ENCODE measurements at regions not wholly inside any gene's neighbourhood (a gene's known extent, or its start where the extent isn't known, plus 50 kb on each side); places are given as distances from the start of the nearest gene placed in this dataset.

GRCh38 chr3:80701349-80701748 lies 933.6 kb upstream of the ROBO1 start:
- peaks cover 25% of the 10 kb centered on the region for H3K9me3 Mint-ChIP-seq
- H3K4me1 Mint-ChIP-seq (ENCODE audit: low read depth): no peaks in the 10 kb centered on the region
- no peaks in the 10 kb centered on the region for H3K36me3 Mint-ChIP-seq (ENCODE audit: low read depth)

DNA sequence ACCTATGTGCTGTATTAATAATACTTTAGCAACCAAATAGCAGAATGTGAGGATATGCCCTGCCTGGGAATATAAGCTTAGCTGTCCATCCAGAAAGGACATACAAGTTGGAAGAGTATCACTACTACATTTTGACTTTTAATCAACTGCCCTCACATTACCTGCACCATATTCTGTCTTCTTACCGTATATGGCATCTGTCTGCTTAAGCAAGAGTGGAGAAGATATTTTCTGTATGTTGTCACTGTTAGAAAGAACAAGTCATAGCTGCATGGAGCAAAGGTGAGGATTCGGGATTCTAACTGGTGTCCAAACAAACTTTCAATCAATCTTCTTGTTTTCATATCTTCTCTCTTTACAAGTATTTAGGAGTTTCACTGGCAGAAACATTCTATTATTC lies 929.5 kb upstream of the ROBO1 start:
- H3K4me1 Mint-ChIP-seq (ENCODE audit: low read depth): no peaks in the 10 kb centered on the region
- no peak overlapping the region for H3K4me3 Mint-ChIP-seq
- no peak overlapping the region for H3K27ac Mint-ChIP-seq
- H3K36me3 Mint-ChIP-seq (ENCODE audit: low read depth): no peaks in the 10 kb centered on the region
- intact Hi-C loops (cut with micrococcal nuclease): no loop called here
- H3K9me3 Mint-ChIP-seq: peaks cover 6% of the 10 kb centered on the region
- no peaks in the 10 kb centered on the region for H3K27me3 Mint-ChIP-seq

More at GRCh38 chr3:80701349-80701748, 933.6 kb upstream of the ROBO1 start:
- Mint-ChIP-seq H3K27ac (no peak overlapping the region), H3K4me3 (no peak overlapping the region), H3K27me3 (no peaks in the 10 kb centered on the region)
- intact Hi-C loops (cut with micrococcal nuclease): no loop called here

DNA sequence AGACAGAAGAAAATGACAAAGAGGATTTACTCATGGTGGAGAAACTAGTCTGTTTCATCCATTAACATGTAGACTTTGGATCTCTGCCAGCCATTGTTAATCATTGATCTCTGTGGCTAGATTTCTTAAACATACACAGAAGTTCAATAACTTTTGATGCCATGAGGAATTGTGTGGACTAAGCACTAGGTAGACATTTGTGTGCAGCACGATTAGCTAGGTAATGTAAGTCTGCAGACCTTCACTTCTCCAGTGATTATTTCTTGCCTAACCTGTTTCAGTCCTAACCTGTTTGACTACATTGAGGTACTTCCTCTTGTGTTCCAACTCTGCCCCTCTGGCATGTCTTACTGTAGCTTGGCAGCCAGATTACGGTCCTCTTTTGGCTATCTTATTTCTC lies 928.5 kb upstream of the ROBO1 start:
- no peaks in the 10 kb centered on the region for H3K27me3 Mint-ChIP-seq
- H3K4me1 Mint-ChIP-seq (ENCODE audit: low read depth): no peaks in the 10 kb centered on the region
- H3K27ac Mint-ChIP-seq: no peak overlapping the region
- H3K9me3 Mint-ChIP-seq: no peaks in the 10 kb centered on the region
- intact Hi-C loops (cut with micrococcal nuclease): no loop called here
- no peak overlapping the region for H3K4me3 Mint-ChIP-seq
- H3K36me3 Mint-ChIP-seq (ENCODE audit: low read depth): no peaks in the 10 kb centered on the region

GRCh38 chr3:80688814-80689213 lies 921.0 kb upstream of the ROBO1 start:
- no peaks in the 10 kb centered on the region for H3K9me3 Mint-ChIP-seq
- H3K27me3 Mint-ChIP-seq: no peaks in the 10 kb centered on the region
- H3K4me3 Mint-ChIP-seq: no peak overlapping the region
- no peaks in the 10 kb centered on the region for H3K4me1 Mint-ChIP-seq (ENCODE audit: low read depth)
- no peak overlapping the region for H3K27ac Mint-ChIP-seq
- H3K36me3 Mint-ChIP-seq (ENCODE audit: low read depth): no peaks in the 10 kb centered on the region
- intact Hi-C loops (cut with micrococcal nuclease): no loop called here

- H3K36me3 Mint-ChIP-seq (ENCODE audit: low read depth): no peaks in the 10 kb centered on the region
- H3K9me3 Mint-ChIP-seq: no peaks in the 10 kb centered on the region
- intact Hi-C loops (cut with micrococcal nuclease): no loop called here
- no peaks in the 10 kb centered on the region for H3K4me1 Mint-ChIP-seq (ENCODE audit: low read depth)
- H3K27me3 Mint-ChIP-seq: no peaks in the 10 kb centered on the region
- no peak overlapping the region for H3K4me3 Mint-ChIP-seq
- H3K27ac Mint-ChIP-seq: no peak overlapping the region
Measured at GRCh38 chr3:80682951-80683350, 915.2 kb upstream of the ROBO1 start.

DNA sequence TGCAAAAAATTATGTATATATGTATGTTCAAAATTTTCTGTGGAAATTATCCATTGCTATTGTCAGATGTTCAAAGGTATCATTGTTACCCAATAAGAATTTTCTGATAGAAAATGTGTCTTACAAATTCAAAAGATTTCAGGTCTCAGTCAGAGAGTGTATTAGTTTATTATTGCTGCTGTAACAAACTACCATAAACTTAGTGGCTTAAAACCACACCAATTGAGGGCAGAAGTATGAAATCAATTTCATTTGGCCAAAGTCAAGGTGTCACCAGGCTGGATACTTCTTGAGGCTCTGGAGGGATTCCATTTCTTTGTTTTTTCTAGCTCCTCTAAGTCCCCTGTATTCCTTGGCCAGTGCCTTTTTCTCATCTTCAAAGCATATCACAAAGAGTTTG lies 914.4 kb upstream of the ROBO1 start:
- no peaks in the 10 kb centered on the region for H3K4me1 Mint-ChIP-seq (ENCODE audit: low read depth)
- H3K27ac Mint-ChIP-seq: no peak overlapping the region
- no peak overlapping the region for H3K4me3 Mint-ChIP-seq
- no peaks in the 10 kb centered on the region for H3K9me3 Mint-ChIP-seq
- no peaks in the 10 kb centered on the region for H3K27me3 Mint-ChIP-seq
- intact Hi-C loops (cut with micrococcal nuclease): no loop called here
- H3K36me3 Mint-ChIP-seq (ENCODE audit: low read depth): no peaks in the 10 kb centered on the region

GRCh38 chr3:80677796-80678195 lies 910.0 kb upstream of the ROBO1 start:
- Mint-ChIP-seq H3K9me3 (no peaks in the 10 kb centered on the region), H3K36me3 (ENCODE audit: low read depth) (no peaks in the 10 kb centered on the region), H3K4me1 (ENCODE audit: low read depth) (no peaks in the 10 kb centered on the region), H3K27ac (no peak overlapping the region), H3K4me3 (no peak overlapping the region), H3K27me3 (no peaks in the 10 kb centered on the region)
- intact Hi-C loops (cut with micrococcal nuclease): no loop called here

DNA sequence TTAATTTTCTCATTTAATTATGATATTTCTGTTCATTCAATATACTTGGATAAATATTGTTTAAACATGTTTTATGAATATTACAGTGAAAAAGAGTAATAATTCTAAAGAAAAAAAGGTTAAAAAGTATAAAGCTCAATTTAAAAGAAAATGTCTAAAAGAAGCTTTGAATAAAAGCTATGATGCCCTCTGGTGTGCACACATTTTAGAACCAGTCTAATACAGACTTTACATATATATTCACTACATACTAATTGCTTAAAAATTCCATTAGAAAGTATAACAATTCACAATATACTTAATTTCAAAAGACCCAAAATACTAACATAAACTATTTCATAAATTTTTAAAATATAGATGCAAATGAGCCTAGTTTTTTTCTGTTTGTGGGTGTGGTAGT lies 909.1 kb upstream of the ROBO1 start:
- no peaks in the 10 kb centered on the region for H3K27me3 Mint-ChIP-seq
- no peak overlapping the region for H3K27ac Mint-ChIP-seq
- no peak overlapping the region for H3K4me3 Mint-ChIP-seq
- no peaks in the 10 kb centered on the region for H3K36me3 Mint-ChIP-seq (ENCODE audit: low read depth)
- intact Hi-C loops (cut with micrococcal nuclease): no loop called here
- H3K9me3 Mint-ChIP-seq: no peaks in the 10 kb centered on the region
- no peaks in the 10 kb centered on the region for H3K4me1 Mint-ChIP-seq (ENCODE audit: low read depth)

- no peak overlapping the region for H3K4me3 Mint-ChIP-seq
- no peaks in the 10 kb centered on the region for H3K4me1 Mint-ChIP-seq (ENCODE audit: low read depth)
- no peaks in the 10 kb centered on the region for H3K36me3 Mint-ChIP-seq (ENCODE audit: low read depth)
- intact Hi-C loops (cut with micrococcal nuclease): no loop called here
- H3K9me3 Mint-ChIP-seq: no peaks in the 10 kb centered on the region
- H3K27ac Mint-ChIP-seq: no peak overlapping the region
- H3K27me3 Mint-ChIP-seq: no peaks in the 10 kb centered on the region
Measured at GRCh38 chr3:80676261-80676660, 908.5 kb upstream of the ROBO1 start.

DNA sequence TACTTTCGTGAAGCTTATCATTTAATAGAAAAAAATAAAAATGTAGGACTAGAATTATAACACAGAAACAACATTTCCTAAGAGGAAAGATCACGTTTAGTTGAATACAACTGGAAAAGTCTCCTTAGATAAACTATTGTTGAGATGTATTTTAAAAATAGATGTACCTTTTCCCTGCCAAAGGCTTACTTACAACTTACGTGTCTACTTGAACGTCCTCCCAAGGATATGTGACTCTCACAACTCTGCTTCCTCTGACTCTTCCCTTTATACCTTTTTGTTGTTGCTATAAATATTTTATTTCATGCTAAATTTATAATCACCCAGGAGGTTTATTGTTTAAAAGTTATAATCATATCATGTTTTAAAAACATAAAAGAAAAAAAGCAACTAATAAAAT lies 908.0 kb upstream of the ROBO1 start:
- Mint-ChIP-seq H3K4me3 (no peak overlapping the region), H3K9me3 (no peaks in the 10 kb centered on the region), H3K36me3 (ENCODE audit: low read depth) (no peaks in the 10 kb centered on the region), H3K4me1 (ENCODE audit: low read depth) (no peaks in the 10 kb centered on the region), H3K27ac (no peak overlapping the region), H3K27me3 (no peaks in the 10 kb centered on the region)
- intact Hi-C loops (cut with micrococcal nuclease): no loop called here

- Mint-ChIP-seq H3K27ac (no peak overlapping the region), H3K36me3 (ENCODE audit: low read depth) (no peaks in the 10 kb centered on the region), H3K9me3 (peaks cover 24% of the 10 kb centered on the region), H3K27me3 (no peaks in the 10 kb centered on the region), H3K4me3 (no peak overlapping the region), H3K4me1 (ENCODE audit: low read depth) (no peaks in the 10 kb centered on the region)
- intact Hi-C loops (cut with micrococcal nuclease): no loop called here
Measured at GRCh38 chr3:80668600-80669294, 900.9 kb upstream of the ROBO1 start.

GRCh38 chr3:80668100-80668499 lies 900.3 kb upstream of the ROBO1 start:
- Mint-ChIP-seq H3K4me1 (ENCODE audit: low read depth) (no peaks in the 10 kb centered on the region), H3K27ac (no peak overlapping the region), H3K4me3 (no peak overlapping the region), H3K9me3 (peaks cover 24% of the 10 kb centered on the region), H3K27me3 (no peaks in the 10 kb centered on the region), H3K36me3 (ENCODE audit: low read depth) (no peaks in the 10 kb centered on the region)
- intact Hi-C loops (cut with micrococcal nuclease): no loop called here

DNA sequence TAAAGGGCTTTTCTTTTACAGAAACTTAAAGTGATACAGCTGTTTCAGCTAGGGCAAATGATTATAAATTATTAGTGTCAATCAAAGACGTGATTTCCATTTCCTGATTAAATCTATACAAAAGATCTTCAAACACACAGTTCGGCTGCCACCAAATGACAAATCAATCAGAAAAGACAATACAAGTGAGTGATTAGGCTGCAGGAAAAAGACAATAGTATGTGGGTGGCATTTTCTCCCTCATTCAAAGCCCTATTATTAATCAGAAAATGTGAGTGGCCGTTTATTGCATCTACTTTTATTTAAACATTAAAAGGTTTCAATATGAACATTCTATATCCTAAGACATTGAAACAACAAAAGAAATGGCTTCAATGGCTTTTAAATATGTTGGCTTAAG lies 895.6 kb upstream of the ROBO1 start:
- Mint-ChIP-seq H3K9me3 (peaks cover 19% of the 10 kb centered on the region), H3K4me3 (no peak overlapping the region), H3K4me1 (ENCODE audit: low read depth) (no peaks in the 10 kb centered on the region), H3K36me3 (ENCODE audit: low read depth) (no peaks in the 10 kb centered on the region), H3K27ac (no peak overlapping the region), H3K27me3 (no peaks in the 10 kb centered on the region)
- intact Hi-C loops (cut with micrococcal nuclease): no loop called here

- Mint-ChIP-seq H3K4me3 (no peak overlapping the region), H3K27ac (no peak overlapping the region), H3K27me3 (no peaks in the 10 kb centered on the region), H3K9me3 (peaks cover 42% of the 10 kb centered on the region), H3K36me3 (ENCODE audit: low read depth) (no peaks in the 10 kb centered on the region), H3K4me1 (ENCODE audit: low read depth) (no peaks in the 10 kb centered on the region)
- intact Hi-C loops (cut with micrococcal nuclease): no loop called here
Measured at GRCh38 chr3:80655216-80655615, 887.4 kb upstream of the ROBO1 start.

DNA sequence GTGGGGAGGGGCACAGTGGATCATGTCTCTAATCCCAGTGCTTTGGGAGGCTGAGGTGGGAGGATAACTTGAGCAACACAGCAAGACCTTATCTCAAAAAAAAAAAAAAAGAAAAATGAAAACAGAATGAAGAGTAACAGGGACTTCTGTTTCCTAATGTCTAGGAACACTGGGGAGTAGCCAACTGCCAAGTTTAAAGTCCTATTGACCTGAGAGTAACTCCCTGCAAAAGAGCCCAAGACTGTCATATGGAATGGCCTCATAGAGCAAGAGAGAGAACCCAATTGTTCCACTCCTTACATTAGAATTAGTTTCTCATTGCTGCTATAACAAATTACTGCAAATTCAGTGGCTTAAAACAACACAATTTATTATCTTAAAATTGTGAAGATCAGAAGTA lies 881.4 kb upstream of the ROBO1 start:
- no peak overlapping the region for H3K27ac Mint-ChIP-seq
- no peaks in the 10 kb centered on the region for H3K27me3 Mint-ChIP-seq
- peaks cover 20% of the 10 kb centered on the region for H3K9me3 Mint-ChIP-seq
- intact Hi-C loops (cut with micrococcal nuclease): no loop called here
- no peak overlapping the region for H3K4me3 Mint-ChIP-seq
- no peaks in the 10 kb centered on the region for H3K4me1 Mint-ChIP-seq (ENCODE audit: low read depth)
- no peaks in the 10 kb centered on the region for H3K36me3 Mint-ChIP-seq (ENCODE audit: low read depth)

Measured in dendritic cell treated with granulocyte-macrophage colony-stimulating factor and Interleukin-4, amounts not matched to agents 40 ng/mL and 50 ng/mL, for 4 days (primary cell).